NCI-H524 treated with DMSO at 0.1 percent for 48 hours (cell line): ENCODE measurements at regions not wholly inside any gene's neighbourhood (a gene's known extent, or its start where the extent isn't known, plus 50 kb on each side); places are given as distances from the start of the nearest gene placed in this dataset.
"Not testable (repeated sequence)": the region's sequence is repeated elsewhere in the genome, so short reads cannot be mapped to it uniquely, and the experiment has no call there.

Experiments used
- DNase-seq: peaks from one replicate; lab custom pipeline; 2025; lab: John Stamatoyannopoulos, UW

DNA sequence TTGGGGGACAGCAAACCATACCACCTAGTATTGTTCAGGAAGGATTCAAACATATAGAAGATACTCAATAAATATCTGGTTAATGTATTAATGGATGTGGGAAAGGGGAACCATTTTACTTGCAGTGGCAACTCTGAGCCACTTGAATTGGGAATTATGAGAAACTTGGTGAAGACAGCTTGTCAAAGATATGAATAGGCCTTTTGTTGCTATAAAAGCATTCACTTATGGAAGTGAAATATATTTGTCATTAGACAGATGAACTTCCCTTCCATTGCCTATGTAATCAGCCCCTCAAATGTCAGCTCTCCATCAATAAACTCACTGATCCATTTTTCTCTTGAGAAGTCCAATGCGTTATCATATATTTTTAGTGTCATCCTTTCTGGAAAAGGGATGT, 56.1 kb downstream of the GPR85 start:
- no peak for DNase-seq

DNA sequence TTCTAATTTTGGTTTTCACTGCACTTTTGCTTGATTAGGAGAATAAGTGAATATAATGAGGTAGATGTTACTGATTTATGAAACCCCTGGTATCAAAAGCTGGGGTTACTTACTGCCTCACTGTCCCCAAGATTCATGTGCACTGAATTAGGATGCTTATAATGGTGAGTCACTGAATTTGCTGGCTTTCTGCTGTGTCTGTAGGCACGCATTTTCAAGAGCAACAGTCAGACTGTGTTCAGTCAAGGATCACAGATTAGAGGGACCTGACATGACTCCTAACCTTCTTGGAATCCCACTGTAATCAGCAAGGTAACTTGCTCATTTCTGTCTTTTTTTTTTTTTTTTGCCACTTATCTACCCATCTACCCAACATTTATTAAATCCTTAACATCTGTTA, 59.7 kb downstream of the GPR85 start:
- DNase-seq, result no peak

DNA sequence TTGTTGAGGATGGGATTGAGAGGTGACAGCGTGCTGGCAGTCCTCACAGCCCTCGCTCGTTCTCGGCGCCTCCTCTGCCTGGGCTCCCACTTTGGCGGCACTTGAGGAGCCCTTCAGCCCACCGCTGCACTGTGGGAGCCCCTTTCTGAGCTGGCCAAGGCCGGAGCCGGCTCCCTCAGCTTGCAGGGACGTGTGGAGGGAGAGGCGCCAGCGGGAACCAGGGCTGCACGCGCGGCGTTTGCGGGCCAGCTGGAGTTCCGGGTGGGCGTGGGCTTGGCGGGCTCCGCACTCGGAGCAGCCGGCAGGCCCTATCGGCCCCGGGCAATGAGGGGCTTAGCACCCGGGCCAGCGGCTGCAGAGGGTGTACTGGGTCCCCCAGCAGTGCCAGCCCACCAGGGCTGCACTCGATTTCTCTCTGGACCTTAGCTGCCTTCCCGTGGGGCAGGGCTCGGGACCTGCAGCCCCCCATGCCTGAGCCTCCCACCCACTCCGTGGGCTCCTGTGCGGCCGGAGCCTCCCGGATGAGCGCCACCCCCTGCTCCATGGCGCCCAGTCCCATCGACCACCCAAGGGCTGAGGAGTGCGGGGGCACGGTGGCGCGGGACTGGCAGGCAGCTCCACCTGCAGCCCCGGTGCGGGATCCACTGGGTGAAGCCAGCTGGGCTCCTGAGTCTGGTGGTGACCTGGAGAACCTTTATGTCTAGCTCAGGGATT, 69.3 kb downstream of the GPR85 start:
- DNase-seq, result not testable (repeated sequence)

DNA sequence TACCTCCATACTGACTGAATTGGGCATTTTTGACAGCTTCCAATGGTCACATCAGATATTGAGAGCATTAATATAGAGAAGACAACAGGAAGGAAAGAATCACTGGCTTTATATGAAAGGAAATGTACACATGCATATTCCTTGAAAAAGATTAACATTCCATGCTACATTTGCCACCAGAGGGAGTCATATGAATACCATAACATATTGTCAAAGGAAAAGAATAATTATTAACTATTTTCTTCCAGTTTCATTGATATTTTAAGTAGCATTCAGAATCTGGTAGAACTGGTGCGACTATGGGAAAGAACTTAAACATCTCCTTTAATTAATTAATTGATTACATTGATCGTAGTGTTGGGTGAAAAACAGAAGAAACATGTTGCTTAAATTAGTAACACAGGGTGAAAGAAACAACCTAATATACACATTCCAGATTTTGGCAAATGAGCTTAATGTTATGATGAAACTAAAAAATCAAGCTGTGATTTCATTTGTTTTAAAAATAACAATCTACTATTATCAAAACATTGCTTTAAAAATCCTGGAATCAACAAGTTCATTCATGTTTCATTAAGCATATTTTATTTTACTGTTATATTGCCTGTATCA, 71.5 kb downstream of the GPR85 start:
- DNase-seq, result no peak

DNA sequence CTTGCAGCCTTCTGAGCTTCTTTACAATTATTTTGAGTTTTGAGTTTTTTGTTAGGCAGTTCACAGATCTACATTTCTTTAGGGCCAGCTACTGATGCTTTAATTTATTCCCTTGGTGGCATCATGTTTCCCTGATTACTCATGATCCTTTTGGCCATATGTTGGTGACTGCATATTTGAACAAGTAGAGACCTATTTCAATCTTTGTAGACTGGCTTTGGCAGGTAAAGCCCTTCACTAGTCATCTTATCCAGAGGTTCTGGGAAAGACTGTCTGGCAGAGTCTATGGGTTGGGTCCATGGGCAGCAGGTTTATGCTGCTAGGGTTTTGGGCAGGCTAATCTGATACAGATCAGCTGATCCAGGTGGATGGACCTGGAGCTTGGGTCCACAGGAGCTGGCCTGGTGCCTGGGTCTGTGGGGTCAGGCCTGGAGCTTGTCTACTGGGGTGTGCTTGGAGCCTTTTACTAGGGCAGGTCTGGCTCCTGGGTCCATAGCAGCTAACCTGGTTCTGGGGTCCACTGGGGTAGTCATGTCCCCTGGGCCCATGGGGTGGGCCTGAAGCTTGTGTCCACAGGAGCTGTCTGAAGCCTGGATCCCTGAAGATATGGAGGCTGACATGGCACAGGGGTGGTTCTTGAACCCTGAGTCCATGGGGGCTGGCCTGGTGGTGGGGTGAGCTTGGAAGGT, 72.7 kb downstream of the GPR85 start:
- DNase-seq, result peak; percentile 3

DNA sequence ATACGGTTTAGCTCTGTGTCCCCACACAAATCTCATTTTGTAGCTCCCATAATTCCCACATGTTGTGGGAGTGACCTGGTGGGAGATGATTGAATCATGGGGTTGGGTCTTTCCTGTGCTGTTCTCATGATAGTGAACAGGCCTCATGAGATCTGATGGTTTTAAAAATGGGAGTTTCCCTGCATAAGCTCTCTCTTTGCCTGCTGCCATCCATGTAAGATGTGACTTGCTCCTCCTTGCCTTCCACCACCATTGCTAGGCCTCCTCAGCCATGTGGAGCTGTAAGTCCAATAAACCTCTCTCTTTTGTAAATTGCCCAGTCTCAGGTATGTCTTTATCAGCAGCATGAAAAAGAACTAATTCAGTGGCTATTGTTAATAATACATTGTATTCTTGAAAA, 73.8 kb downstream of the GPR85 start:
- DNase-seq, result not testable (repeated sequence)

DNA sequence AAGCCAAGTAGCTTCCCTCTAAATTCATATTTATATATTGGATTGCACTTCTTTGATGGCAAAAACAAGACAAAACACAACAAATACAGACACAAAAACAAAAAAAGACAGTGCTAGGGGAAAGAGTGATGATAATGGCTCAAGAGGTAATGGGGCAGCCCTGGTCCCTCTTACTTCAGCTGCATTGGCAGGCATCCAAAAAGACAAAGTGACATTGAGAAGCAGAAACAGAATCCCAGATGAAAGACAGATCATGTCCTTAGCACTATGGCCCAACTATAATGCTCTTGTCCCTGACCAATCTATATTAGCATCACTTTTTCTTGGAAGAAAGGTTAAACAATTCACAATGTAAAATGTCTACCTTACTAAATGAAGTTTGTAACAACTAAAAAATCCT, 76.2 kb downstream of the GPR85 start:
- no peak for DNase-seq

DNA sequence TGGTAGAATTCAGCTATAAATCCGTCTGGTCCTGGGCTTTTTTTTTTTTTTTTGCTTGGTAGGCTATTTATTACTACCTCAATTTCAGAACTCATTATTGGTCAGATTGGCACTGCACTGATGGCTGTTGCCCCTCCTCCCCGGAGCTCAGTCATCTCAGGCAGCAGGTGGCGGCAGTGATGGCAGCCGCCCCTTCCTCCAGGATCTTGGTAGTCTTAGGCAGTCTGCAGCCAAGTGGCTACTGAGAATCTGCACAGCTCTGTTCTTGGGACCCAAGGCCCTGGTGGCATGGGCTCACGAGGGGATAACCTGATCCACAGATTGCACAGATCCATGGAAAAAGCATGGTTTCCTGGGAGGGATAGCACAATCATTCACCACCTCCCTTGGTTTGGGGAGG, 77.9 kb downstream of the GPR85 start:
- DNase-seq, result no peak

DNA sequence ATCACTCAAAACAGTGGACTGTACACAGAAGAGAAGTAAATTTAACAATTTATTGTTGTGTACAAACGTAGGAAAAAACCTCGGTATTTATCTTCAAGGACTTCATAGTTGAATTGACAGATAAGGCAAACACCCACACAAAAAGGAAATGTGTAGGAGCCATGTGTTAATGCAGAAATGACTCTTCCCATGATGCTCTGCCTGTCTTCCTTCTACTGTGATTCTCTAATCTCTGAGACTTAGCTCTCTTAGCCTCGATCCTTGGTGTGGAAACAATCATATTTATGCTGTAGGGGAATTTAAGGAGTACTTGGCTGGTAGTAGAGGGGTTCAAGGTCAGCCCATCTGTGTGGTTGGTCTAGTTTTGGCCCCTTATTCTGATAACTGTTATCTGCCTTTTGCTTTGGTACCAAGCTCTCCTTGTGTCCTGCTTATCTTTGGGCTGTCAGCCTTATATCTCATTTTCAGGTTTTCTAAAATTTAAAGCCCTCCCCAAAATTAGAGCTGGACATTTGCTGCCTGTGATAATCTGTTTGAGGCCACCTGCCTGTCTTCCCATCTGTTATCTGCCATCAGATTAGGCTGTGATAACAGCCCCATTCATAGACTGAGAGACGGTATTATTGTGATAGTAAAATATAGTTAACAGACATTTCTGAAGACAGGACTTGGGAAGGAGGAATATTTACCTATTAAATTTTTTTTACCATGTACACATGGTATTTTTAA, 81.7 kb downstream of the GPR85 start:
- no peak for DNase-seq

DNA sequence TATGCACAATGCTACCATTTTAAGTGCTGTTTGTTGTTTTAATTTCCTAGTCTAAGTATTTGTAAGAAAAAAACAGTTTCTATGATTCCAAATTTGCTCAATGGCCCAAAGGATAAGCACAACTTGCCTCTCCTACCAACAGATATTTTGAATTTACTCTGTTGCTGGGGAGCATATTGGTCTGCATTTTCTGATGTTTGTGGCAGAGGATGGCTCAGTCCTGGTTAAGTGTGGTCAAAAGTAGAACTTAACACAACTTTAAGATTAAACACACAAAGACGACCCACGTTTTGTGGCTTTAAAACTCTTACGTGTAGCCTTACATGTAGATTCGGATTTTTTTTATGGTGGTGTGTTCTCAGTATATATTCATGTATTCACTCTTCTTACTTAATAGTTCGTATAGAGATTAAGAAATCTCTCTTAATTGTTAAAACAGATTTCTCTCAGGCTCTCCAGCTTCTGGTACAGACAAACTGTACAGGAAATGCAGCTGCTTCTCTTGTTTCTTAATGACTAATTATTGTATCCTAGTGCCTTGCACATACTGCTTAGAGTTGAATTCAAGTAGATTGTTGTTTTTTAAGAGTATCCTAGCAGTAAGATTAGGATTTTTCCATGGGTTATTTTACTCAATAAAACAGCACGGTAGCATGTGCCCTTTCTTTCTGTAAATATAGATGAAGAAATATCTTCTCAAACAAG, 86.2 kb downstream of the GPR85 start:
- DNase-seq, result peak; percentile 29

DNA sequence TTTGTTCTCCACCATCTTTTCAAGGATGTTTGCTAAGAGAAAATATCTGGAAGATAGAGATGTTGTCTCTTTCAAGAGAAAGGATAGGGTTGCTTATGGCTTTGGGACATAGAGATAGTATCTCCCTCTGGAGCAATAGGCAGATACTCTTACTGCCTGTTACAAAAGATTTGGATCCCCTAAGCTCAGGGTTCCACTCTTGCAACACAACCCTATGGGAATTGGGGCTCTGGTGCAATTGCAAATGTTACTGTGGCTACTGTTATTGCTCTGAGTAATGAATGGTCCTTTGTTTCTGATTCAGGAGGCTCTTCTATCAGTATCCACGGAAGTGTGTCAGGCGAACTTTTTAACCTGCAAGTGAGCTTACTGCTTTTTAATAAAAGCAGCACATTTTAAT, 88.8 kb downstream of the GPR85 start:
- DNase-seq, result no peak

DNA sequence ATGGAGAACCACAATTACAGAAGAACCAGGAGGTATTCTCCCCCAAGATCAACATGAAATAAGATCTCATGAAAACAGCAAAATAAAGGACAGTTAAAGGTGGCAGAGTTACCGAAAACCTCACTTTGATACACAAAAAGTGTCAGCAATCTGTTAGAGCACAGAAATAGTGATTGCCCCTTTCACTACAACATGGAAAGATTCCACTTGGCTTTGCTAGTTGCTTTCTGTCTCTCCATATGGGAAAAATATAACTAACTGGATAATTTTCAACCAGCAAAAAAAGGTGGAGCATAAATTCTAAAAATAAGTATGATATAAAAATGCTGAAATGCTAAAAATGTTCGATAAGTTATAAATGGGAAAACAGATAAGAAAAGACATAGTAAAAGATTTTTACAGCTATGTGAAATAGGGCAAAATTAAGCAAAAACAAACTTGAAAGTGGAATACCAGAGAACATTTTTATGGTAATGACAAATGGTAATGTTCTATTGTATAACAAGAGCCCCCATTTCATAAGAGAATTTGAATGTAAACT, 90.2 kb downstream of the GPR85 start:
- DNase-seq, result no peak

DNA sequence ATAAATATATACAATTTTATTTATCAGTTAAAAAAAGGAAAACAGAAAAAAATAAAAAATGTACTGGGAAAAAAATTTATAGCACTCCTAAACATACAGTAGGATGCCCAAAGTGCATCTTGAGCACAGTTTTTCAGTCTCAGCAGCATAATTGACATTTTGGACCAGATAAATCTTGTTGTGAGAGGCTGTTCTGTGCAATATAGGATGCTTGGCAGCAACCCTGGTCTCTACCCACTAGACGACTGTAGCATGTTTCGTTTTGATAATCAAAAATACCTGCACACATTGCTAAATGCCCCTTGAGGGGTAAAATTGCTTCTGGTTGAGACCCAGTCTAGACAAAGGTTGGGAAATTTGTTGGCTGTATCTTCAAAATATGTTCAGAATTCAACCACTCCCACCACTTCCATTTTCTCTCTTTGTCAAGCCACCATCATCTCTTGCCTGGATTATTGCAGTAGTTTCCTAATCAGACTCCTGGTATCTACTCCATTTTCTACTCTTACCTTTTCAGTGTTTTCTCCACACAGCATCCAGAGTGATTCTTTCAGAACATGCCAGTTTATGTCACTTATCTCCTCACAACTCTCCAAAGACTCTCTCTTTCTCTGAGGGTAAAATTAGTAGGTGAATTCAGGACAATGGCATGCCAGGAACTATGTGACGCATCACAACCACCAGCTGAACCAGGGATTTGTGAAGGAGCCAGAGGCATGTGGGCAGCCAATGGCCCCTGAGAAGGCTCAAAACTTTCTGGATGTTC, 91.4 kb downstream of the GPR85 start:
- DNase-seq, result no peak

DNA sequence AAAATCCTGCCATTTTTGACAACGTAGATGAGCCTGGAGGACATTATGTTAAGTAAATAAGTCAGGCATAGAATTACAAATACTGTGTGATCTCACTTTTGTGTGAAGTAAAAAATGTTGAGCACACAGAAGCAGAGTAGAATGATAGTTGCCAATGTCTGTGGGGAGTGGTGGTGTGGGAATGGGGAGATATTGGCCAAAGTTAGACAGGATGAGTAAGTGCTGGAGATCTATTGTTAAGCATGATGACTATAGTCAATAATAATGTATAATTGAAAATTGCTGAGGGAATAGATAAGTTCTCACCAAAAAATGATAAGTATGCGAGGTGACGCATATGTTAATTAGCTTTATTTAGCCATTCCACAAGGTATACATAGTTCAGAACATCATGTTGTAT, 92.0 kb downstream of the GPR85 start:
- no peak for DNase-seq

DNA sequence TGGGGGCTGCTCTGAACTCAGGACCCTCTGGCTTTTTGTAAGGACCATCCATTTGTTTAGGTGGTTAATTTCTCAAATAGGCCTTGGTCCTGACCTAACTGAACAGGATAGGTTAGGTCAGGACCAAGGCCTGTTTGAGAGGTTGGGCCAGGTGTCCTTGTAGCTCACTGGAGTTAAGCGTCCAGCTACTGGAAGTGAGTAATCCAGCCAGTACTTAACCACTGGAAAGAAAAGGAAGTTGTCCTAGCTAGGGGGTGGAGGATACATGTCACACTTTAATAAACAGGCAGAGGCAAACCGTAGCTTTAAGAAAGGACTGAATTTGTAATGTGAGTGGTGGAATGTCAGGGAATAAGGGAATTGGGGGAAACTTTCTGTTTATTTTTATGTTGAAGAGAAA, 96.0 kb downstream of the GPR85 start:
- DNase-seq, result no peak

DNA sequence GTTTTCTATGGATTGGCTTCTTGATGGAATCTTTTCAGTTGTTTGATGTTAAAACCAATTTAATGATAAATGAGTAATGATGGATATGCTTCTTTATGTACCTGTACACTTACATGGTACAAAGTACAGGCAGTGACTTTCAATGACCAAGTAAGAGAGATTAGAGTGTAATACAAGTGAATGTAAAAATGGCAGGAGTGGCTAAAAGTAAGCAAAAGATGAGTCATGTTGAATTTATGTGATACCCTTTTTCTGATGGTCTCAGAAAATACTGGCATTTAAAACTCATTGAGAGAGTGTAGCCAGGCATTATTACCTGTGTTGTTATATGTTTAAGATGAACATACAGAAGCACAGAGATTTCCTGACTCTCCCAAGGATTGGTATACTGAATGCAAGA, 97.1 kb downstream of the GPR85 start:
- no peak for DNase-seq

DNA sequence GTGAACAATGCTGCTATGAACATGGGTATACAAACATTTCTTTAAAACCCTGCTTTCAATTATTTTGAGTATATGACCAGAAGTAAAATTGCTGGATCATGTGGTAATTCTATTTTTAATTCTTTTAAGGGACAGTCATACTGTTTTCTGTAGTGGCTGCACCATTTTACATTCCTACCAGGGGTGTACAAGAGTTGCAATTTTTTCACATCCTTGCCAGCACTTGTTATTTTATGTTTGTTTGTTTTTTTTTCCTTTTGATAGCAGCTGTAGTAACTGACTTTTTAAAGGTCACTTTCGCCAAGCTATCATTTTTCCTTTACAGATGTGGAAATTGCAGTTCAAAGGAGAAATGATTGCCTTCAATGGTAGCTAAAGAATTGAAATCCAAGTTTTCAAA, 99.5 kb downstream of the GPR85 start:
- no peak for DNase-seq

DNA sequence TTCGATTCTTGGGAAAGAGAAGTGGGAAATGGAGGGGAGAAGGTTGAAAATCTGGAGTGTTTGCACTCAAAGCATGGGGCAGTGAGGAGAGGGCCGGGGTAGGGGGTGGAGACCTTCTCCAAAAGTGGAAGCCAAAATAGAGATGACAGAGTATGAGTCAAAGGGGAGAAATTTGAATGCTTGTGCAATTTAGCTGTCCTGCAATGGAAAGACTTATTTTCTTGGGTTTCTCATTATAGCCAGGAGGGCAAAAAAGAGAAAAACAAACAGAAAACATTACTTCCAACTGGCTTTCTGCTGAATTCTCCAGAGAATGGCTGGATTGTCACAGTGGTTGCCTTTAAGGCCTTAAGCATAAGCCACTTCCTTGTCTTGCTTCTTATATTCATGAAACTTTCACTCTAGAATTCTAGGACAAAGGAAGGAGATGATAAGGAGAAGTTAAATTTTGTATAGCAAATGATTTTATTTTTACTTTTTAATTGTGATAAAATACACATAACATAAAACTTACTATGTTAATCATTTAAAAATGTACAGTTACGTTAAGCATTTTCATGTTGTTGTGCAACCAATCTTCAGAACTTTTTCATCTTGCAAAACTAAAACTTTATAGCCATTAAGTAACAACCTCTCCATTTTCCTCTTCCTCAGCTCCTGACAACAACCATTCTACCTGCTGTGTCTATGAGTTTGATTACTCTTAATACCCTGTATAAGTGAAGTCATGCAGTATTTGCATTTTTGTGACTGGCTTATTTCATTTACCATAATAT, 100.2 kb downstream of the GPR85 start:
- no peak for DNase-seq

DNA sequence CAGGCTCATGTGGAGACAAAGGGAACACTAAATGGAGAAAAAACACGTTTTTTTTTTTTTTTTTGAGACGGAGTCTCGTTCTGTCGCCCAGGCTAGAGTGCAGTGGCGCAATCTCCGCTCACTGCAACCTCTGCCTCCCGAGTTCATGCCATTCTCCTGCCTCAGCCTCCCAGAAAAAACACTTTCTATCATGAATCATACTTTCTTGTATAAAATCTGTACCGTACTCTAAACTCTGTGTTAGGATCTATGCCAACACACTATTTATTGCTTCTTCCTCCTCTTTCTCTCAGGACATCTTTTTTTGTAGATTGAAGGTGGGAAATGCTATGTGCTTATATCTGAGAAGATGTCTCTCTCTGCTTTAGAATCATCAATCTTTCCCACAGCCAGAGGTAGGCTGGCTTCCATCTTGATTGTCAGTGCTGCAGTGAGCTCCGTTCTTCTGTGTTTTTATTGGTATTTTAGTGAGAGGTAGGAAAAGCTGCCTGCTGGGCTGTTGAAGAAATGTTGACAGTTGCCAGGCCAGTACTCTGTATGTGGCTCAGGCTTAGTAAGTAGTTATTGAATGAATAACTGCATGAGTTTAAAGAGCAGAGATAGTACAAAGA, 101.1 kb downstream of the GPR85 start:
- no peak for DNase-seq
